IMR-90 (cell line): ENCODE measurements at regions not wholly inside any gene's neighbourhood (a gene's known extent, or its start where the extent isn't known, plus 50 kb on each side); places are given as distances from the start of the nearest gene placed in this dataset.

Source experiments
- ATAC-seq: fragments of 200-7000 bp; cut with Tn5 transposase; 2 replicates; pipeline ENCODE4 v1.9.1; 2020; ENCODE audit warnings: low read depth, mild to moderate bottlenecking, moderate library complexity
- BruUV-seq: library from RNA; stranded (reverse); fragments of 400-500 nt; replicated peaks from 2 replicates; lab custom pipeline; 2021; lab: Mats Ljungman, UMichigan
- CTCF ChIA-PET: fragments of 300-600 bp; formaldehyde crosslinking; extraction: SDS; loops from one replicate; lab custom pipeline; 2021; ENCODE audit warnings: antibody characterized with exemption; lab: Yijun Ruan, JAX
- POLR2A ChIA-PET: fragments of 300-600 bp; sonication (Branson Sonifier 250); formaldehyde crosslinking; loops from one replicate; lab custom pipeline; 2022; ENCODE audit warnings: antibody characterized with exemption; ENCODE audit not compliant: unreplicated experiment; lab: Charles Lee
- DNase-seq: peaks from one replicate; pipeline ENCODE4 v3.0.0; 2013
- H2AFZ ChIP-seq: replicated peaks from 2 replicates; pipeline ENCODE3; 2013; ENCODE audit warnings: low read length, mild to moderate bottlenecking; ENCODE audit not compliant: poor library complexity
- H2AK5ac ChIP-seq: 2 replicates; pipeline ENCODE4 v1.6.1; 2013; ENCODE audit warnings: low read depth, low read length, inconsistent platforms
- H2AK9ac ChIP-seq: replicated peaks from 2 replicates; pipeline ENCODE3; 2013; ENCODE audit warnings: mild to moderate bottlenecking, low read depth, low read length, moderate library complexity; ENCODE audit not compliant: poor library complexity
- H2BK120ac ChIP-seq: 2 replicates; pipeline ENCODE4 v1.6.1; 2013; ENCODE audit warnings: low read depth, low read length, inconsistent platforms
- H2BK15ac ChIP-seq: 3 replicates; pipeline ENCODE4 v1.6.1; 2013; ENCODE audit warnings: low read depth, low read length, inconsistent platforms
- H2BK20ac ChIP-seq: 2 replicates; pipeline ENCODE4 v1.6.1; 2013; ENCODE audit warnings: low read depth, mild to moderate bottlenecking, inconsistent platforms, low read length, moderate library complexity
- H2BK5ac ChIP-seq: 2 replicates; pipeline ENCODE4 v1.6.1; 2013; ENCODE audit warnings: mild to moderate bottlenecking, low read depth, low read length, inconsistent platforms; ENCODE audit not compliant: poor library complexity, severe bottlenecking
- H3K14ac ChIP-seq: replicated peaks from 2 replicates; pipeline ENCODE4 v1.6.1; 2013; ENCODE audit warnings: low read depth, low read length, inconsistent platforms
- H3K18ac ChIP-seq: 2 replicates; pipeline ENCODE4 v1.6.1; 2013; ENCODE audit warnings: low read depth, low read length, control low read depth
- H3K23ac ChIP-seq: 2 replicates; pipeline ENCODE4 v1.6.1; 2013; ENCODE audit warnings: low read depth, low read length, inconsistent platforms
- H3K27ac ChIP-seq: 2 replicates; pipeline ENCODE4 v1.5.1; 2013; ENCODE audit warnings: mild to moderate bottlenecking, control low read depth, low read length; ENCODE audit not compliant: insufficient read depth
- H3K27me3 ChIP-seq: 2 replicates; pipeline ENCODE4 v1.6.1; 2013; ENCODE audit warnings: low read length; ENCODE audit not compliant: control insufficient read depth, insufficient read depth
- H3K36me3 ChIP-seq: 2 replicates; pipeline ENCODE4 v1.6.1; 2013; ENCODE audit warnings: low read length, mixed read lengths; ENCODE audit not compliant: control insufficient read depth, insufficient read depth
- H3K4ac ChIP-seq: 2 replicates; pipeline ENCODE4 v1.6.1; 2013; ENCODE audit warnings: low read depth, low read length, inconsistent platforms
- H3K4me1 ChIP-seq: 2 replicates; pipeline ENCODE4 v1.6.1; 2013; ENCODE audit warnings: low read length, mixed read lengths; ENCODE audit not compliant: control insufficient read depth, insufficient read depth
- H3K4me2 ChIP-seq: 2 replicates; pipeline ENCODE4 v1.6.1; 2013; ENCODE audit warnings: low read depth, mild to moderate bottlenecking, control low read depth, low read length, moderate library complexity
- H3K4me3 ChIP-seq: 2 replicates; pipeline ENCODE4 v1.5.1; 2013; ENCODE audit warnings: low read depth, mild to moderate bottlenecking, control low read depth, low read length, moderate library complexity; ENCODE audit not compliant: insufficient read depth
- H3K56ac ChIP-seq: 2 replicates; pipeline ENCODE4 v1.6.1; 2013; ENCODE audit warnings: low read length, inconsistent platforms; ENCODE audit not compliant: insufficient read depth; ENCODE audit errors: extremely low read depth
- H3K79me1 ChIP-seq, 2 experiments: 2 replicates each; pipeline ENCODE4 v1.6.1; 2013; ENCODE audit warnings: low read length in 2 of 2, inconsistent platforms in 1 of 2, low read depth in 1 of 2
- H3K9ac ChIP-seq: 2 replicates; pipeline ENCODE4 v1.6.1; 2013; ENCODE audit warnings: low read depth, low read length, control low read depth
- H3K9me1 ChIP-seq: 2 replicates; pipeline ENCODE4 v1.6.1; 2013; ENCODE audit warnings: low read length, inconsistent platforms; ENCODE audit not compliant: insufficient read depth
- H3K9me3 ChIP-seq: 2 replicates; pipeline ENCODE4 v1.6.1; 2013; ENCODE audit warnings: low read length; ENCODE audit not compliant: control insufficient read depth, insufficient read depth
- H4K20me1 ChIP-seq: 2 replicates; pipeline ENCODE4 v1.6.1; 2013; ENCODE audit warnings: low read length, inconsistent platforms; ENCODE audit not compliant: insufficient read depth
- H4K5ac ChIP-seq: 2 replicates; pipeline ENCODE4 v1.6.1; 2013; ENCODE audit warnings: mild to moderate bottlenecking, low read depth, low read length, control low read depth
- H4K8ac ChIP-seq, 2 experiments: 2 replicates each; pipeline ENCODE4 v1.6.1; 2013; ENCODE audit warnings: low read depth in 2 of 2, low read length in 2 of 2, control low read depth in 1 of 2, inconsistent platforms in 1 of 2
- H4K91ac ChIP-seq: 2 replicates; pipeline ENCODE4 v1.6.1; 2013; ENCODE audit warnings: low read depth, low read length, inconsistent platforms; ENCODE audit not compliant: insufficient read depth
- CEBPB ChIP-seq: IDR thresholded peaks from 2 replicates; pipeline ENCODE4 v1.6.1; 2012; ENCODE audit warnings: low read depth, low read length, improper control_type of control experiment
- WGBS, 2 experiments: methylation state at CpG; one replicate each; pipeline versions ENCODE4 v1.1.5 to v1.1.7; 2013; ENCODE audit warnings: missing lambda C conversion rate in 2 of 2; ENCODE audit not compliant: insufficient read length in 1 of 2; ENCODE audit errors: extremely low coverage in 2 of 2; 5-methylcytosine and 5-hydroxymethylcytosine counted together
- dilution Hi-C: fragments of 300-500 bp; cut with HindIII; formaldehyde crosslinking; loops from one replicate; pipeline ENCODE4 v1.14.3; 2018; ENCODE audit warnings: low sequenced_read_pairs; ENCODE audit not compliant: unreplicated experiment
- in situ Hi-C: fragments of 300-500 bp; cut with MboI; formaldehyde crosslinking; loops from 3 replicates; pipeline ENCODE4 v1.14.3; 2019; ENCODE audit warnings: low sequenced_read_pairs, inconsistent platforms, mixed read lengths
- intact Hi-C: fragments of 100-400 bp; cut with micrococcal nuclease; formaldehyde crosslinking; loops from 2 replicates; pipeline ENCODE4 v1.10.0; 2022

DNA sequence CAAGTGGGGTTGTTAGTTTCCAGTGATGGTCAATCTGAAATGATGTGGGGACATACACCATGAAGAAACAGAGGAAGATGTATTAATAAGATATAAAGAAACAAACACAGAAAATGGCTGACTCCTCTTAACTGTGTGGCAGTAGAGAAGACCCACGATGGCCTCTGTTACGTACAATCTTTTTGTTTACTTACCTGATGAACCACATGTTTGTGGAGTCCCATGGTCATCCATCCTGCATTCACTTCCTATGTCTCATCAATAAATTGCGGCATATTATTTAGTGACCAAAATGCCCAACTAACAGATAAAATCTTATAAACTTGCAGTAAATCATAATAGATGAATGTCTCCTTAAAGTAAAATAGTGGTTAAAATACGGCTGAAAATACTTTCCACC, 740.1 kb upstream of the LINC00305 start:
- H3K79me1 ChIP-seq, result no peaks in the 10 kb centered on the region
- no peak overlapping the region for H2AK5ac ChIP-seq
- H3K4ac ChIP-seq, result no peak overlapping the region
- no peaks in the 10 kb centered on the region for H3K36me3 ChIP-seq
- H3K27ac ChIP-seq, result no peak overlapping the region
- no peak overlapping the region for H3K4me2 ChIP-seq
- in situ Hi-C loops, result loop anchor here (25.0 kb wide), 1 partner anchor 102 kb away; no protein-coding TSS in a partner anchor
- H3K4me1 ChIP-seq, result no peaks in the 10 kb centered on the region
- H4K20me1 ChIP-seq, result no peaks in the 10 kb centered on the region
- H2AK9ac ChIP-seq, result no peak overlapping the region
- intact Hi-C loops, result no loop called here
- no peak overlapping the region for H4K91ac ChIP-seq
- no peak overlapping the region for H2BK5ac ChIP-seq
- DNase-seq (no peak), ATAC-seq (no peak)
- no peak overlapping the region for H2BK20ac ChIP-seq
- no peak overlapping the region for H2BK120ac ChIP-seq
- no peak overlapping the region for H3K56ac ChIP-seq
- no peak overlapping the region for H4K8ac ChIP-seq
- no peak overlapping the region for H3K14ac ChIP-seq
- H3K4me3 ChIP-seq, result no peak overlapping the region
- dilution Hi-C loops, result no loop called here
- TF ChIP-seq CEBPB, result no peak
- peaks cover 3% of the 10 kb centered on the region; the same call in 1 of the 2 replicates for H3K9me3 ChIP-seq
- H3K18ac ChIP-seq, result no peak overlapping the region
- ChIA-PET POLR2A (no interaction called here), CTCF (no interaction called here)
- no peak overlapping the region for H2AFZ ChIP-seq
- WGBS, 2 experiments, result 80% methylated on average over 1 of the region's 4 CpGs; no CpG with 5 or more reads in 1 of the 2 experiments
- no peak overlapping the region for H3K23ac ChIP-seq
- BruUV-seq, result no TSS peak
- no peaks in the 10 kb centered on the region for H3K9me1 ChIP-seq
- H3K9ac ChIP-seq, result no peak overlapping the region
- H2BK15ac ChIP-seq, result no peak overlapping the region
- no peak overlapping the region for H4K5ac ChIP-seq
- H3K27me3 ChIP-seq, result no peaks in the 10 kb centered on the region
